ENCODE measurements at regions not wholly inside any gene's neighbourhood (a gene's known extent, or its start where the extent isn't known, plus 50 kb on each side); places are given as distances from the start of the nearest gene placed in this dataset.

DNA sequence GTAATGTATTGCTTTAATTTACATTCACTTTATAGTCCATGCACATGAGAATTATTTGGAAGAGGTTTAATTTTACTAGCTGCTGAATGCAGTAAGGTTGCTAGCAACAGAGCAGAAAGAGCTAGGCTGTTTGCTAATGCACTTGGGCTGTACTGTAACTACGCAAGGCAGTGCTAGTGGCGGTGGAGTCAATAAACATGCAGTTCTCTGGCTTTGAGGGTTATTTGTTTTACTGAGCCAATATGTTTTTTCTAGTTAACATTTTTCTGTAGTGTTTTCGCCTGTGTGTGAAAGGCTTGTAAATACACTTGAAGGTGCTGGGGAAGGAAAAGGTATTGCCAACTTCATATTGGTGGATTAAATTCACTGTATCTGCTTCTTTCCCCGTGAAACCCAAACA, 112.8 kb downstream of the BTBD3 start:
- TF ChIP-seq POLR2A (IDR thresholded peaks at IDR 0.05; ENCODE audit: low read depth, low read length): no peak
- TF ChIP-seq POLR2AphosphoS5 (IDR thresholded peaks at IDR 0.05; ENCODE audit: low read depth, low read length): no peak
- TF ChIP-seq TAF1 (IDR thresholded peaks at IDR 0.05; ENCODE audit: low read depth, low read length): no peak
- TF ChIP-seq SPI1 (IDR thresholded peaks at IDR 0.05; ENCODE audit: low read depth, low read length): no peak

All from GM12891 (cell line).